A549 (cell line): ENCODE measurements at regions not wholly inside any gene's neighbourhood (a gene's known extent, or its start where the extent isn't known, plus 50 kb on each side); places are given as distances from the start of the nearest gene placed in this dataset.

Source experiments
- ATAC-seq, 2 experiments: fragments of 200-7000 bp in 1 of 2; fragments of >200 bp in 1 of 2; cut with Nextera tagmentation in 1 of 2; cut with Tn5 transposase in 1 of 2; 3 replicates each; pipeline versions ENCODE4 v1.8.0 to v1.9.1; 2018 to 2020; ENCODE audit warnings: mild to moderate bottlenecking in 1 of 2, moderate library complexity in 1 of 2
- CTCF ChIA-PET: fragments of 300-600 bp; sonication (Branson Sonifier 250); formaldehyde crosslinking; extraction: SDS; loops from one replicate; lab custom pipeline; 2021; ENCODE audit warnings: antibody characterized with exemption, inconsistent platforms; lab: Yijun Ruan, JAX
- POLR2A ChIA-PET: fragments of 350-600 bp; formaldehyde crosslinking; extraction: SDS; loops from one replicate; lab custom pipeline; 2021; ENCODE audit warnings: antibody characterized with exemption, inconsistent platforms; lab: Yijun Ruan, JAX
- DNase-seq, 2 experiments: peaks; one replicate each; pipeline versions ENCODE4 v3.0.0 to v3.0.0-alpha.2; 2011 to 2016; ENCODE audit warnings: low read depth in 1 of 2, low spot score in 1 of 2
- FAIRE-seq: peaks from 2 replicates; lab custom pipeline; 2011; peaks lifted over from hg19 to GRCh38; lab: Jason Lieb, UNC
- H3K27ac ChIP-seq, 2 experiments: fragments of >200 bp; sonication (Bioruptor Twin); formaldehyde crosslinking; 3 replicates each; pipeline ENCODE4 v1.5.1; 2016 to 2017
- H3K4me1 ChIP-seq: fragments of >200 bp; sonication (Bioruptor Twin); formaldehyde crosslinking; 3 replicates; pipeline ENCODE4 v1.6.1; 2016
- H3K4me2 ChIP-seq: fragments of >200 bp; sonication (Bioruptor Twin); formaldehyde crosslinking; 3 replicates; pipeline ENCODE4 v1.6.1; 2016
- H3K4me3 ChIP-seq: fragments of >200 bp; sonication (Bioruptor Twin); formaldehyde crosslinking; 3 replicates; pipeline ENCODE4 v1.5.1; 2016
- H3K9me3 ChIP-seq: fragments of >200 bp; sonication (Bioruptor Twin); formaldehyde crosslinking; 3 replicates; pipeline ENCODE4 v1.6.1; 2016
- BHLHE40 ChIP-seq: IDR thresholded peaks from 2 replicates; pipeline ENCODE4 v1.6.1; 2012; ENCODE audit warnings: low read depth, low read length, inconsistent platforms
- CBX2 ChIP-seq: fragments of 200-600 bp; sonication (generic); IDR thresholded peaks from 2 replicates; pipeline ENCODE4 v1.6.1; 2016; ENCODE audit warnings: low read depth, mild to moderate bottlenecking, borderline replicate concordance
- EHF ChIP-seq: fragments of 250-450 bp; sonication (Bioruptor Pico); IDR thresholded peaks from 2 replicates; pipeline ENCODE4 v1.5.0; 2020; ENCODE audit warnings: mild to moderate bottlenecking
- EP300 ChIP-seq, 2 experiments: fragments of >200 bp; sonication (Bioruptor Twin); formaldehyde crosslinking; IDR thresholded peaks; 2 replicates in 1 of 2; 3 replicates in 1 of 2; pipeline ENCODE4 v1.6.1; 2016 to 2017
- ESRRA ChIP-seq: fragments of 150-350 bp; IDR thresholded peaks from 2 replicates; pipeline ENCODE4 v1.6.1; 2014; ENCODE audit warnings: mild to moderate bottlenecking, low read length, borderline replicate concordance
- HDAC2 ChIP-seq: fragments of 200-600 bp; sonication (generic); IDR thresholded peaks from 2 replicates; pipeline ENCODE4 v1.6.1; 2016
- HEYL ChIP-seq: fragments of 250-450 bp; sonication (Bioruptor Pico); IDR thresholded peaks from 2 replicates; pipeline ENCODE4 v1.8.0; 2021; ENCODE audit warnings: mild to moderate bottlenecking, moderate library complexity
- JUN ChIP-seq, 2 experiments: fragments of >200 bp; sonication (Bioruptor Twin); formaldehyde crosslinking; IDR thresholded peaks; 2 replicates in 1 of 2; 3 replicates in 1 of 2; pipeline ENCODE4 v1.6.1; 2016 to 2017
- KDM5A ChIP-seq: fragments of 200-600 bp; sonication (generic); IDR thresholded peaks from 2 replicates; pipeline ENCODE4 v1.6.1; 2016; ENCODE audit warnings: antibody characterized with exemption, mild to moderate bottlenecking
- MAZ ChIP-seq: fragments of 150-350 bp; IDR thresholded peaks from 2 replicates; pipeline ENCODE4 v1.6.1; 2014; ENCODE audit warnings: antibody characterized with exemption, low read depth, low read length, borderline replicate concordance
- PHF8 ChIP-seq: fragments of 200-600 bp; sonication (generic); IDR thresholded peaks from 2 replicates; pipeline ENCODE4 v1.6.1; 2016; ENCODE audit warnings: low read depth, mild to moderate bottlenecking, antibody characterized with exemption, moderate library complexity, borderline replicate concordance
- POLR2A ChIP-seq: IDR thresholded peaks from 2 replicates; pipeline ENCODE4 v1.6.1; 2012; ENCODE audit warnings: mild to moderate bottlenecking, low read length
- POLR2AphosphoS2 ChIP-seq: conservative IDR thresholded peaks from 2 replicates; pipeline ENCODE4 v1.6.1; 2012; ENCODE audit warnings: low read length, improper control_type of control experiment, inconsistent platforms
- RCOR1 ChIP-seq: fragments of 150-350 bp; IDR thresholded peaks from 2 replicates; pipeline ENCODE4 v1.6.1; 2014; ENCODE audit warnings: antibody characterized with exemption, low read length, low read depth
- RNF2 ChIP-seq: fragments of 200-600 bp; sonication (generic); IDR thresholded peaks from 2 replicates; pipeline ENCODE4 v1.6.1; 2016; ENCODE audit warnings: low read depth, mild to moderate bottlenecking, antibody characterized with exemption, moderate library complexity, borderline replicate concordance
- SMC3 ChIP-seq: fragments of >200 bp; sonication (Bioruptor Twin); formaldehyde crosslinking; IDR thresholded peaks from 3 replicates; pipeline ENCODE4 v1.6.1; 2018; ENCODE audit warnings: inconsistent platforms
- TP53 ChIP-seq: fragments of 250-450 bp; sonication (Bioruptor Pico); IDR thresholded peaks from 2 replicates; pipeline ENCODE4 v1.5.0; 2021; ENCODE audit warnings: mild to moderate bottlenecking, moderate library complexity
- WGBS: methylation state at CpG from one replicate; pipeline ENCODE4 v1.1.6; 2017; ENCODE audit errors: missing lambda C conversion rate; 5-methylcytosine and 5-hydroxymethylcytosine counted together
- TF ChIP-seq, protein P1 (sequence below): IDR thresholded peaks from 2 replicates; pipeline ENCODE4 v1.6.1; 2012; ENCODE audit warnings: low read depth, borderline replicate concordance
- TF ChIP-seq, protein P2 (sequence below): IDR thresholded peaks from 2 replicates; pipeline ENCODE4 v1.6.1; 2012
- TF ChIP-seq, protein P3 (sequence below): fragments of >200 bp; sonication (Bioruptor Twin); formaldehyde crosslinking; IDR thresholded peaks from 2 replicates; pipeline ENCODE4 v1.6.1; 2016
- TF ChIP-seq, protein P4 (sequence below): fragments of >200 bp; sonication (Bioruptor Twin); formaldehyde crosslinking; IDR thresholded peaks from 3 replicates; pipeline ENCODE4 v1.5.1; 2016
- TF ChIP-seq, protein P5 (sequence below): fragments of 250-450 bp; sonication (Bioruptor Pico); IDR thresholded peaks from 2 replicates; pipeline ENCODE4 v1.5.0; 2020; ENCODE audit warnings: low read depth, mild to moderate bottlenecking, moderate library complexity

DNA sequence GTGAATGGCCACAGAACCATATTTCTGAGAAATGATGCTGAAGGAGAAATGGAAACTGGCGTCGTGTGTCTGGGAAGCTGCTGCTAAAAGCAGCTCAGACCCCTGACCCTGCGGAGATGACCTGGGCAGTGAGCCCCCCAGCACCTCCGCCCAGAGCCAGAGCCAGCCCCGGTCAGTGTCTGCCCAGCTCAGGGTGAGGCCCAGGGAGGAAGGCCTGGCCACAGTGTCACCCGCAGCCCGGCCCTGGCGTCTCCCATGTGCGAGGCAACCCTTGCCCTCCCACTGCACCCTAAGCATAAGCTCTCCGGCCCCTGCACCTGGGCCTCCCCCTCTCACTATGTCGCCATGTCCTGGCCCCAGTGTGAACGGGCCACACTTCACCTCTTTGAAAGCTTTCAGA is 502.8 kb downstream of the EIPR1 start:
- ChIA-PET CTCF (no interaction called here), POLR2A (no interaction called here)
- FAIRE-seq (no peak), DNase-seq (no peak)
- 48% methylated on average over 8 of the region's 12 CpGs for WGBS
- Histone ChIP-seq H3K9me3 (no peaks in the 10 kb centered on the region), H3K27ac (no peak overlapping the region)
- TF ChIP-seq KDM5A (no peak), EHF (CRISPR knock-in tag) (no peak), TP53 (CRISPR knock-in tag) (no peak), BHLHE40 (no peak), POLR2AphosphoS2 (no peak), POLR2A (no peak)
- TF ChIP-seq, protein P1, sequence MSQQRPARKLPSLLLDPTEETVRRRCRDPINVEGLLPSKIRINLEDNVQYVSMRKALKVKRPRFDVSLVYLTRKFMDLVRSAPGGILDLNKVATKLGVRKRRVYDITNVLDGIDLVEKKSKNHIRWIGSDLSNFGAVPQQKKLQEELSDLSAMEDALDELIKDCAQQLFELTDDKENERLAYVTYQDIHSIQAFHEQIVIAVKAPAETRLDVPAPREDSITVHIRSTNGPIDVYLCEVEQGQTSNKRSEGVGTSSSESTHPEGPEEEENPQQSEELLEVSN: no peak
- TF ChIP-seq, all 56 proteins: peak for 0
- H3K4me1 ChIP-seq: no peaks in the 10 kb centered on the region
- H3K4me3 ChIP-seq: no peak overlapping the region
- no peak overlapping the region for H3K4me2 ChIP-seq
- no peak for ATAC-seq

DNA sequence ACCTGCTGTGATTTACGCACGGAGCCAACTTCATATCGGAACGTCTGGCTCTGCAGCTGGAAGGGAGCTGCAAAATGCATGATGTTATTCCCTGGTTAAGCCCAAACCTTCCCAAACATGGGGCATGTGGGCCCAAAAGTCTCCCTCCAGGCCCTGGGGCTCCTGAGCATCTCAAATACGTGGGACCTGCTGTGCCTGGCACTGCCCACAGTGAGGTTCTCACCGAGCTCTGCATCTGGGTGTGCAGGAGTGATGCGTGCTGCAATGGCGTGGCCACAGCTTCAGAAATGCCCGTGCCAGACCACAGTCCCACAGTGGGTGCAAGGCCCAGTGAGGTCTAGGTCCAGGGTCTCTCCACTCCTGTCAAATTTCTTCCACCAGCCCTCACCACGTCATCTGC is 503.3 kb downstream of the EIPR1 start:
- TF ChIP-seq ESRRA (no peak), POLR2A (no peak), RCOR1 (no peak), SMC3 (no peak), EP300 (IDR thresholded peaks at IDR 0.05) (no peak), BHLHE40 (no peak), RNF2 (no peak), HEYL (CRISPR knock-in tag) (no peak), PHF8 (no peak), JUN (IDR thresholded peaks at IDR 0.05) (no peak), TP53 (CRISPR knock-in tag) (no peak), CBX2 (no peak), MAZ (no peak), HDAC2 (no peak)
- TF ChIP-seq, protein P2, sequence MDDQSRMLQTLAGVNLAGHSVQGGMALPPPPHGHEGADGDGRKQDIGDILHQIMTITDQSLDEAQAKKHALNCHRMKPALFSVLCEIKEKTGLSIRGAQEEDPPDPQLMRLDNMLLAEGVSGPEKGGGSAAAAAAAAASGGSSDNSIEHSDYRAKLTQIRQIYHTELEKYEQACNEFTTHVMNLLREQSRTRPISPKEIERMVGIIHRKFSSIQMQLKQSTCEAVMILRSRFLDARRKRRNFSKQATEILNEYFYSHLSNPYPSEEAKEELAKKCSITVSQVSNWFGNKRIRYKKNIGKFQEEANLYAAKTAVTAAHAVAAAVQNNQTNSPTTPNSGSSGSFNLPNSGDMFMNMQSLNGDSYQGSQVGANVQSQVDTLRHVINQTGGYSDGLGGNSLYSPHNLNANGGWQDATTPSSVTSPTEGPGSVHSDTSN: no peak
- TF ChIP-seq, protein P3, sequence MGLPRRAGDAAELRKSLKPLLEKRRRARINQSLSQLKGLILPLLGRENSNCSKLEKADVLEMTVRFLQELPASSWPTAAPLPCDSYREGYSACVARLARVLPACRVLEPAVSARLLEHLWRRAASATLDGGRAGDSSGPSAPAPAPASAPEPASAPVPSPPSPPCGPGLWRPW: no peak
- TF ChIP-seq, protein P4, sequence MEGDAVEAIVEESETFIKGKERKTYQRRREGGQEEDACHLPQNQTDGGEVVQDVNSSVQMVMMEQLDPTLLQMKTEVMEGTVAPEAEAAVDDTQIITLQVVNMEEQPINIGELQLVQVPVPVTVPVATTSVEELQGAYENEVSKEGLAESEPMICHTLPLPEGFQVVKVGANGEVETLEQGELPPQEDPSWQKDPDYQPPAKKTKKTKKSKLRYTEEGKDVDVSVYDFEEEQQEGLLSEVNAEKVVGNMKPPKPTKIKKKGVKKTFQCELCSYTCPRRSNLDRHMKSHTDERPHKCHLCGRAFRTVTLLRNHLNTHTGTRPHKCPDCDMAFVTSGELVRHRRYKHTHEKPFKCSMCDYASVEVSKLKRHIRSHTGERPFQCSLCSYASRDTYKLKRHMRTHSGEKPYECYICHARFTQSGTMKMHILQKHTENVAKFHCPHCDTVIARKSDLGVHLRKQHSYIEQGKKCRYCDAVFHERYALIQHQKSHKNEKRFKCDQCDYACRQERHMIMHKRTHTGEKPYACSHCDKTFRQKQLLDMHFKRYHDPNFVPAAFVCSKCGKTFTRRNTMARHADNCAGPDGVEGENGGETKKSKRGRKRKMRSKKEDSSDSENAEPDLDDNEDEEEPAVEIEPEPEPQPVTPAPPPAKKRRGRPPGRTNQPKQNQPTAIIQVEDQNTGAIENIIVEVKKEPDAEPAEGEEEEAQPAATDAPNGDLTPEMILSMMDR: no peak
- TF ChIP-seq, protein P5, sequence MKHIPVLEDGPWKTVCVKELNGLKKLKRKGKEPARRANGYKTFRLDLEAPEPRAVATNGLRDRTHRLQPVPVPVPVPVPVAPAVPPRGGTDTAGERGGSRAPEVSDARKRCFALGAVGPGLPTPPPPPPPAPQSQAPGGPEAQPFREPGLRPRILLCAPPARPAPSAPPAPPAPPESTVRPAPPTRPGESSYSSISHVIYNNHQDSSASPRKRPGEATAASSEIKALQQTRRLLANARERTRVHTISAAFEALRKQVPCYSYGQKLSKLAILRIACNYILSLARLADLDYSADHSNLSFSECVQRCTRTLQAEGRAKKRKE (CRISPR knock-in tag): no peak
- Histone ChIP-seq H3K27ac (no peak overlapping the region), H3K9me3 (no peaks in the 10 kb centered on the region), H3K4me3 (no peak overlapping the region), H3K4me2 (no peak overlapping the region), H3K4me1 (no peaks in the 10 kb centered on the region)
- FAIRE-seq (no peak), DNase-seq (no peak), ATAC-seq (no peak)
- ChIA-PET CTCF (no interaction called here), POLR2A (no interaction called here)
- 45% methylated on average over 10 of the region's 10 CpGs for whole genome bisulfite sequencing
